ENCODE measurements at regions not wholly inside any gene's neighbourhood (a gene's known extent, or its start where the extent isn't known, plus 50 kb on each side); places are given as distances from the start of the nearest gene placed in this dataset.

DNA sequence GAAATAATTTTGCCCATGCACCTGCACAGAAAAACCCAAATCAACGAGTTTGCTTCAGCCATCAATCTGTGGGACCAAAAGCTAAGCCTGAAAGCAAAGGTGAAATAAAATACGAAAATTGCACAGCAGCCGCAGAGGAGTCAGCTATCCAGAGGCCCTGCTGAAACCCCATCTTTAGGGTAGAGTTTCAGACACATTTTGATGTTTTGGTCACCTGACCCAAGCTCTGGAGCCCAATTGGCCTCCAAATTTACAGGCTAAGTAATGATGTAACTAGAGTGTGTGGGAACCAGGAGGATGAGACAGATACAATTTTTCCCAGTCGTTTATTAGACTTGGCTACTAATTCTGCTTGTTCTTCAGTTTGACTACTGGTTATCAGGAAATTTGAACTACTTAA is 308.6 kb upstream of the ATP11B start:
- TF ChIP-seq, protein P1, sequence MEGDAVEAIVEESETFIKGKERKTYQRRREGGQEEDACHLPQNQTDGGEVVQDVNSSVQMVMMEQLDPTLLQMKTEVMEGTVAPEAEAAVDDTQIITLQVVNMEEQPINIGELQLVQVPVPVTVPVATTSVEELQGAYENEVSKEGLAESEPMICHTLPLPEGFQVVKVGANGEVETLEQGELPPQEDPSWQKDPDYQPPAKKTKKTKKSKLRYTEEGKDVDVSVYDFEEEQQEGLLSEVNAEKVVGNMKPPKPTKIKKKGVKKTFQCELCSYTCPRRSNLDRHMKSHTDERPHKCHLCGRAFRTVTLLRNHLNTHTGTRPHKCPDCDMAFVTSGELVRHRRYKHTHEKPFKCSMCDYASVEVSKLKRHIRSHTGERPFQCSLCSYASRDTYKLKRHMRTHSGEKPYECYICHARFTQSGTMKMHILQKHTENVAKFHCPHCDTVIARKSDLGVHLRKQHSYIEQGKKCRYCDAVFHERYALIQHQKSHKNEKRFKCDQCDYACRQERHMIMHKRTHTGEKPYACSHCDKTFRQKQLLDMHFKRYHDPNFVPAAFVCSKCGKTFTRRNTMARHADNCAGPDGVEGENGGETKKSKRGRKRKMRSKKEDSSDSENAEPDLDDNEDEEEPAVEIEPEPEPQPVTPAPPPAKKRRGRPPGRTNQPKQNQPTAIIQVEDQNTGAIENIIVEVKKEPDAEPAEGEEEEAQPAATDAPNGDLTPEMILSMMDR (conservative IDR thresholded peaks at IDR 0.05) = no peak
- TF ChIP-seq ZFX (IDR thresholded peaks at IDR 0.05) = no peak

All from C4-2B (cell line).